H9 (cell line): ENCODE measurements at regions not wholly inside any gene's neighbourhood (a gene's known extent, or its start where the extent isn't known, plus 50 kb on each side); places are given as distances from the start of the nearest gene placed in this dataset.

Experiments
- DNase-seq: peaks from one replicate; pipeline ENCODE4 v3.0.0-alpha.2; 2017
- H2AFZ ChIP-seq: one replicate; pipeline ENCODE4 v1.6.1; 2013; ENCODE audit warnings: mild to moderate bottlenecking, low read length, control low read depth, moderate library complexity
- H2AK5ac ChIP-seq: 2 replicates; pipeline ENCODE4 v1.6.1; 2013; ENCODE audit warnings: low read length, control low read depth, mixed read lengths; ENCODE audit not compliant: insufficient read length
- H2BK120ac ChIP-seq: one replicate; pipeline ENCODE4 v1.6.1; 2013; ENCODE audit warnings: low read depth, mild to moderate bottlenecking, low read length, control low read depth, inconsistent platforms; ENCODE audit not compliant: poor library complexity, severe bottlenecking
- H2BK12ac ChIP-seq: 2 replicates; pipeline ENCODE4 v1.6.1; 2013; ENCODE audit warnings: low read length, control low read depth, mixed read lengths, low read depth; ENCODE audit not compliant: insufficient read length
- H2BK15ac ChIP-seq: 2 replicates; pipeline ENCODE4 v1.6.1; 2013; ENCODE audit warnings: low read depth, low read length, control low read depth
- H2BK20ac ChIP-seq: one replicate; pipeline ENCODE4 v1.6.1; 2013; ENCODE audit warnings: low read depth, mild to moderate bottlenecking, low read length, control low read depth, inconsistent platforms; ENCODE audit not compliant: poor library complexity, severe bottlenecking
- H2BK5ac ChIP-seq: 2 replicates; pipeline ENCODE4 v1.6.1; 2013; ENCODE audit warnings: low read length, control low read depth, mixed read lengths; ENCODE audit not compliant: insufficient read length
- H3K14ac ChIP-seq: 2 replicates; pipeline ENCODE4 v1.6.1; 2013; ENCODE audit warnings: low read length, control low read depth; ENCODE audit not compliant: insufficient read depth
- H3K18ac ChIP-seq: 2 replicates; pipeline ENCODE4 v1.6.1; 2013; ENCODE audit warnings: low read depth, mild to moderate bottlenecking, mixed read lengths, low read length, control low read depth; ENCODE audit not compliant: insufficient read length
- H3K23ac ChIP-seq: 2 replicates; pipeline ENCODE4 v1.6.1; 2013; ENCODE audit warnings: low read length, control low read depth, mixed read lengths, low read depth; ENCODE audit not compliant: insufficient read length
- H3K23me2 ChIP-seq: 2 replicates; pipeline ENCODE4 v1.6.1; 2013; ENCODE audit warnings: low read depth, mild to moderate bottlenecking, mixed read lengths, low read length, control low read depth; ENCODE audit not compliant: insufficient read length, poor library complexity, severe bottlenecking
- H3K27ac ChIP-seq: 2 replicates; pipeline ENCODE4 v1.5.1; 2013; ENCODE audit warnings: low read length, control low read depth, mixed read lengths, low read depth; ENCODE audit not compliant: insufficient read length
- H3K27me3 ChIP-seq: 2 replicates; pipeline ENCODE4 v1.6.1; 2013; ENCODE audit warnings: low read length, control low read depth, inconsistent platforms; ENCODE audit not compliant: insufficient read depth
- H3K4ac ChIP-seq: 2 replicates; pipeline ENCODE4 v1.6.1; 2013; ENCODE audit warnings: low read depth, mild to moderate bottlenecking, control low read depth, inconsistent platforms, low read length, moderate library complexity
- H3K4me1 ChIP-seq: 2 replicates; pipeline ENCODE4 v1.6.1; 2013; ENCODE audit warnings: low read length, control low read depth, inconsistent platforms; ENCODE audit not compliant: insufficient read depth
- H3K4me2 ChIP-seq: 2 replicates; pipeline ENCODE4 v1.6.1; 2013; ENCODE audit warnings: low read length, control low read depth, mixed read lengths; ENCODE audit not compliant: insufficient read length, insufficient read depth
- H3K56ac ChIP-seq: 2 replicates; pipeline ENCODE4 v1.6.1; 2013; ENCODE audit warnings: low read depth, mild to moderate bottlenecking, mixed read lengths, low read length, control low read depth; ENCODE audit not compliant: insufficient read length
- H3K79me1 ChIP-seq: 2 replicates; pipeline ENCODE4 v1.6.1; 2013; ENCODE audit warnings: low read depth, mild to moderate bottlenecking, moderate library complexity, low read length, control low read depth, inconsistent platforms; ENCODE audit not compliant: insufficient read depth, poor library complexity, severe bottlenecking
- H3K79me2 ChIP-seq: 2 replicates; pipeline ENCODE4 v1.6.1; 2013; ENCODE audit warnings: low read length, control low read depth, inconsistent platforms; ENCODE audit not compliant: insufficient read depth
- H3K9ac ChIP-seq: 2 replicates; pipeline ENCODE4 v1.6.1; 2013; ENCODE audit warnings: low read length, control low read depth, mixed read lengths; ENCODE audit not compliant: insufficient read length; ENCODE audit errors: extremely low read depth
- H3K9me3 ChIP-seq: one replicate; pipeline ENCODE4 v1.6.1; 2013; ENCODE audit warnings: low read depth, low read length, inconsistent platforms; ENCODE audit not compliant: control insufficient read depth
- H3T11ph ChIP-seq: one replicate; pipeline ENCODE4 v1.6.1; 2013; ENCODE audit warnings: mild to moderate bottlenecking, low read length, control low read depth, inconsistent platforms
- H4K20me1 ChIP-seq: one replicate; pipeline ENCODE4 v1.6.1; 2013; ENCODE audit not compliant: control insufficient read depth, insufficient read length, insufficient read depth
- H4K5ac ChIP-seq: 2 replicates; pipeline ENCODE4 v1.6.1; 2013; ENCODE audit warnings: low read depth, mild to moderate bottlenecking, mixed read lengths, low read length, control low read depth; ENCODE audit not compliant: insufficient read length
- H4K8ac ChIP-seq: replicated peaks from 2 replicates; pipeline ENCODE4 v1.6.1; 2013; ENCODE audit warnings: low read length, control low read depth, mixed read lengths, low read depth; ENCODE audit not compliant: insufficient read length
- H4K91ac ChIP-seq: 2 replicates; pipeline ENCODE4 v1.6.1; 2013; ENCODE audit warnings: low read depth, mild to moderate bottlenecking, moderate library complexity, mixed read lengths, low read length, control low read depth; ENCODE audit not compliant: insufficient read length
- H3K27ac Mint-ChIP-seq, 3 experiments: 2 replicates in 2 of 3; 3 replicates in 1 of 3; pipeline ENCODE4 v1.8.0; 2020 to 2021; ENCODE audit warnings: mixed read lengths in 3 of 3, mild to moderate bottlenecking in 1 of 3, moderate library complexity in 1 of 3
- H3K27me3 Mint-ChIP-seq: 2 replicates; pipeline ENCODE4 v1.8.0; 2021; ENCODE audit warnings: low read depth, mild to moderate bottlenecking, moderate library complexity, mixed read lengths
- H3K36me3 Mint-ChIP-seq, 3 experiments: 2 replicates in 2 of 3; 3 replicates in 1 of 3; pipeline ENCODE4 v1.8.0; 2020 to 2021; ENCODE audit warnings: low read depth in 3 of 3, mixed read lengths in 3 of 3; ENCODE audit not compliant: insufficient read depth in 1 of 3
- H3K4me1 Mint-ChIP-seq, 2 experiments: 2 replicates each; pipeline ENCODE4 v1.8.0; 2020; ENCODE audit warnings: mixed read lengths in 2 of 2
- H3K4me3 Mint-ChIP-seq, 2 experiments: 2 replicates in 1 of 2; 3 replicates in 1 of 2; pipeline ENCODE4 v1.8.0; 2020 to 2021; ENCODE audit warnings: mild to moderate bottlenecking in 2 of 2, mixed read lengths in 2 of 2, moderate library complexity in 1 of 2
- H3K9me3 Mint-ChIP-seq, 2 experiments: 2 replicates in 1 of 2; 3 replicates in 1 of 2; pipeline ENCODE4 v1.8.0; 2020; ENCODE audit warnings: mild to moderate bottlenecking in 2 of 2, mixed read lengths in 2 of 2, moderate library complexity in 1 of 2
- CTCF ChIP-seq: fragments of 200-600 bp; sonication (generic); conservative IDR thresholded peaks from 3 replicates; pipeline ENCODE4 v1.8.0; 2021; ENCODE audit warnings: antibody characterized with exemption, mild to moderate bottlenecking
- WGBS: extraction: QIAGEN DNeasy Blood & Tissue Kit; methylation state at CpG from one replicate; pipeline ENCODE4 v1.1.7; 2013; ENCODE audit warnings: missing lambda C conversion rate, low lambda C conversion rate, mixed read lengths; ENCODE audit not compliant: insufficient read length; ENCODE audit errors: extremely low coverage; 5-methylcytosine and 5-hydroxymethylcytosine counted together

DNA sequence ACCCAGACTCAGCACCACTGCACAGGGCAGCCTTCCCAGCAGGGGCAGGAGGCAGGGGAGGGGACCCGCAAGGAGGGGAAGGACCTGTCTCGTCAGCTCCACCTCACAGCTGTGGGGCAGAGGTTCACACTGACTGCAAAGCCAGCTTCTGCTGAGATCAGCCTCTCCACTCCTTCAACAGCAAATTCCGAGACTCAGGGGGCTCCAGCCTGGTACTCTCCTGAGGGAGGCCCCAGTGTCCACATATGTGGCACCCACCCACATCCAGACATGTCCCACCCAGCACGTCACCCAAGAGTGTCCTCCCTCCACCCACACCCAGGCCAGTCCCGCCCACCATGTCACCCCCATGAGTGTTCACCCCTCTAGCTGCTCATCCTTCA, 329.5 kb downstream of the NPHP4 start:
- Histone ChIP-seq H3K14ac (no peak overlapping the region; the same call in 1 of the 2 replicates), H3K23ac (no peak overlapping the region), H2BK20ac (no peak overlapping the region), H4K5ac (no peak overlapping the region), H2BK120ac (no peak overlapping the region), H3K79me1 (no peaks in the 10 kb centered on the region), H4K8ac (no peak overlapping the region), H3K4ac (no peak overlapping the region), H2BK5ac (no peak overlapping the region), H2BK15ac (no peak overlapping the region), H2AK5ac (no peak overlapping the region), H2BK12ac (no peak overlapping the region), H3T11ph (no peak overlapping the region), H3K23me2 (no peaks in the 10 kb centered on the region), H3K18ac (no peak overlapping the region), H3K27me3 (no peaks in the 10 kb centered on the region), H3K56ac (no peak overlapping the region), H3K4me2 (no peak overlapping the region), H3K79me2 (no peaks in the 10 kb centered on the region), H3K9ac (no peak overlapping the region), H2AFZ (no peak overlapping the region), H3K27ac (no peak overlapping the region), H4K20me1 (no peaks in the 10 kb centered on the region), H3K4me1 (no peaks in the 10 kb centered on the region), H4K91ac (no peak overlapping the region), H3K9me3 (no peaks in the 10 kb centered on the region)
- TF ChIP-seq CTCF = no peak
- no peak overlapping the region for H3K27ac Mint-ChIP-seq
- H3K4me1 Mint-ChIP-seq = peaks cover 6 to 9% of the 10 kb centered on the region in 2 experiments
- peaks cover 12% of the 10 kb centered on the region in 2 experiments for H3K9me3 Mint-ChIP-seq
- no peak for DNase-seq
- whole genome bisulfite sequencing = no CpG with 5 or more reads among the region's 5 CpGs
- peaks cover 24% of the 10 kb centered on the region for H3K27me3 Mint-ChIP-seq
- no peak overlapping the region for H3K4me3 Mint-ChIP-seq
- H3K36me3 Mint-ChIP-seq = peaks cover 4 to 10% (median 5%) of the 10 kb centered on the region in 3 experiments; a peak in 5 of 7 replicates
